ENCODE measurements at regions not wholly inside any gene's neighbourhood (a gene's known extent, or its start where the extent isn't known, plus 50 kb on each side); places are given as distances from the start of the nearest gene placed in this dataset.

- no peaks in the 10 kb centered on the region for H3K79me2 ChIP-seq (ENCODE audit: control insufficient read depth, insufficient read depth, low read length)
These were observed 92.6 kb upstream of the MVB12B start for GRCh38 chr9:126233913-126234525.

More at GRCh38 chr9:126233913-126234525, 92.6 kb upstream of the MVB12B start:
- Histone ChIP-seq H3K4me1 (replicated peaks in 1 of 2; ENCODE audit: control insufficient read depth in 2 of 2, insufficient read depth in 2 of 2, low read length in 2 of 2) (no peaks in the 10 kb centered on the region), H3K4me2 (ENCODE audit: insufficient read depth, low read length) (no peak overlapping the region), H3K9me3 (replicated peaks; ENCODE audit: control insufficient read depth, insufficient read depth, low read depth, low read length) (no peaks in the 10 kb centered on the region), H3K9ac (ENCODE audit: insufficient read depth in 1 of 2, low read depth in 2 of 2, low read length in 2 of 2) (no peak overlapping the region), H4K20me1 (replicated peaks; ENCODE audit: control insufficient read depth, insufficient read depth, low read length) (no peaks in the 10 kb centered on the region), H3K27me3 (ENCODE audit: control insufficient read depth in 2 of 2, insufficient read depth in 2 of 2, low read length in 2 of 2) (peaks cover 11 to 33% of the 10 kb centered on the region in 2 experiments; a peak in 4 of 5 replicates), H3K36me3 (ENCODE audit: control insufficient read depth, insufficient read depth, low read length) (no peaks in the 10 kb centered on the region), H2AFZ (ENCODE audit: low read depth, low read length) (no peak overlapping the region), H3K4me3 (no peak overlapping the region), H3K9me1 (ENCODE audit: control insufficient read depth, insufficient read depth, low read length) (no peaks in the 10 kb centered on the region), H3K27ac (ENCODE audit: extremely low read depth, low read depth, low read length) (no peak overlapping the region)
- no peak for ATAC-seq
- no peak for TF ChIP-seq KLF1 (tag; IDR thresholded peaks at IDR 0.05)
- TF ChIP-seq ZNF347 (CRISPR knock-in tag; IDR thresholded peaks at IDR 0.05; ENCODE audit: low read depth), result no peak
- TF ChIP-seq, protein P1, sequence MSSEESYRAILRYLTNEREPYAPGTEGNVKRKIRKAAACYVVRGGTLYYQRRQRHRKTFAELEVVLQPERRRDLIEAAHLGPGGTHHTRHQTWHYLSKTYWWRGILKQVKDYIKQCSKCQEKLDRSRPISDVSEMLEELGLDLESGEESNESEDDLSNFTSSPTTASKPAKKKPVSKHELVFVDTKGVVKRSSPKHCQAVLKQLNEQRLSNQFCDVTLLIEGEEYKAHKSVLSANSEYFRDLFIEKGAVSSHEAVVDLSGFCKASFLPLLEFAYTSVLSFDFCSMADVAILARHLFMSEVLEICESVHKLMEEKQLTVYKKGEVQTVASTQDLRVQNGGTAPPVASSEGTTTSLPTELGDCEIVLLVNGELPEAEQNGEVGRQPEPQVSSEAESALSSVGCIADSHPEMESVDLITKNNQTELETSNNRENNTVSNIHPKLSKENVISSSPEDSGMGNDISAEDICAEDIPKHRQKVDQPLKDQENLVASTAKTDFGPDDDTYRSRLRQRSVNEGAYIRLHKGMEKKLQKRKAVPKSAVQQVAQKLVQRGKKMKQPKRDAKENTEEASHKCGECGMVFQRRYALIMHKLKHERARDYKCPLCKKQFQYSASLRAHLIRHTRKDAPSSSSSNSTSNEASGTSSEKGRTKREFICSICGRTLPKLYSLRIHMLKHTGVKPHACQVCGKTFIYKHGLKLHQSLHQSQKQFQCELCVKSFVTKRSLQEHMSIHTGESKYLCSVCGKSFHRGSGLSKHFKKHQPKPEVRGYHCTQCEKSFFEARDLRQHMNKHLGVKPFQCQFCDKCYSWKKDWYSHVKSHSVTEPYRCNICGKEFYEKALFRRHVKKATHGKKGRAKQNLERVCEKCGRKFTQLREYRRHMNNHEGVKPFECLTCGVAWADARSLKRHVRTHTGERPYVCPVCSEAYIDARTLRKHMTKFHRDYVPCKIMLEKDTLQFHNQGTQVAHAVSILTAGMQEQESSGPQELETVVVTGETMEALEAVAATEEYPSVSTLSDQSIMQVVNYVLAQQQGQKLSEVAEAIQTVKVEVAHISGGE (CRISPR knock-in tag; IDR thresholded peaks at IDR 0.05), result no peak
- no peak for TF ChIP-seq C11orf30 (IDR thresholded peaks at IDR 0.05; ENCODE audit: low read depth)
- no peak for TF ChIP-seq SIRT6 (IDR thresholded peaks at IDR 0.05; ENCODE audit: low read depth, low read length)
- no peak for TF ChIP-seq ZNF695 (CRISPR knock-in tag; IDR thresholded peaks at IDR 0.05)
- no peak for TF ChIP-seq ZNF668 (CRISPR knock-in tag; IDR thresholded peaks at IDR 0.05)
- TF ChIP-seq MAX (CRISPR knock-in tag; IDR thresholded peaks at IDR 0.05), result no peak
- intact Hi-C loops (cut with micrococcal nuclease) (no loop called here), in situ Hi-C loops (cut with MboI) (loop anchor here (5.0 kb wide), 1 partner anchor 822 kb away; no protein-coding TSS in a partner anchor)
- POLR2A ChIA-PET, result no interaction called here
- 1% methylated on average over 20 of the region's 21 CpGs for WGBS (ENCODE audit: insufficient coverage, low coverage, missing lambda C conversion rate)
- DNase-seq (ENCODE audit: extremely low read depth in 1 of 4, low spot score in 3 of 4), result no peak
- no TSS peak for BruUV-seq (replicated peaks)
- CTCF ChIA-PET (ENCODE audit: low intra/inter-chr PET ratio), result no interaction called here
- no peak for FAIRE-seq

All from K562 (cell line).